ENCODE measurements at regions not wholly inside any gene's neighbourhood (a gene's known extent, or its start where the extent isn't known, plus 50 kb on each side); places are given as distances from the start of the nearest gene placed in this dataset.

GRCh38 chr2:195505701-195506100 is 151.3 kb upstream of the SLC39A10 start:
- TF ChIP-seq POLR2A (IDR thresholded peaks at IDR 0.05) (no peak), POLR2AphosphoS5 (IDR thresholded peaks at IDR 0.05) (no peak), CTCF (IDR thresholded peaks at IDR 0.05 in 8 of 11, conservative IDR thresholded peaks at IDR 0.05 in 3 of 11) (no peak)
- Histone ChIP-seq H3K36me3 (no peaks in the 10 kb centered on the region), H3K4me1 (no peaks in the 10 kb centered on the region), H3K27me3 (replicated peaks in 1 of 7) (no peaks in the 10 kb centered on the region), H3K27ac (no peak overlapping the region), H3K9me3 (peaks cover 0 to 8% (median 0%) of the 10 kb centered on the region in 8 donors), H3K4me3 (no peak overlapping the region)
- 74 to 82% (median 81%) methylated on average over 2 of the region's 2 CpGs for WGBS, 5 donors
- intact Hi-C loops (cut with DNase I; ENCODE audit: low total_unique reads), result loop anchor here (10.0 kb wide), 1 partner anchor 149 kb away; the partner anchor contains the start of gene SLC39A10
- no peak for DNase-seq

- H3K27me3 ChIP-seq (replicated peaks in 1 of 7), result no peaks in the 10 kb centered on the region
These were observed 153.8 kb upstream of the SLC39A10 start for GRCh38 chr2:195503208-195503607.

GRCh38 chr2:195501746-195502145 is 155.3 kb upstream of the SLC39A10 start:
- no peaks in the 10 kb centered on the region for H3K27me3 ChIP-seq (replicated peaks in 1 of 7)
- 92 to 96% (median 94%) methylated on average over 7 of the region's 7 CpGs for WGBS, 5 donors
- H3K27ac ChIP-seq, result no peak overlapping the region
- TF ChIP-seq POLR2AphosphoS5 (IDR thresholded peaks at IDR 0.05) (no peak), CTCF (IDR thresholded peaks at IDR 0.05 in 8 of 11, conservative IDR thresholded peaks at IDR 0.05 in 3 of 11) (no peak), POLR2A (IDR thresholded peaks at IDR 0.05) (no peak)
- intact Hi-C loops (cut with DNase I; ENCODE audit: low total_unique reads), result loop anchor here (10.0 kb wide), 1 partner anchor 153 kb away; the partner anchor contains the start of gene SLC39A10
- H3K4me1 ChIP-seq, result peaks cover 0 to 10% (median 0%) of the 10 kb centered on the region in 6 donors
- no peaks in the 10 kb centered on the region for H3K36me3 ChIP-seq
- no peaks in the 10 kb centered on the region for H3K9me3 ChIP-seq
- no peak for DNase-seq
- no peak overlapping the region for H3K4me3 ChIP-seq

More at GRCh38 chr2:195503208-195503607, 153.8 kb upstream of the SLC39A10 start:
- Histone ChIP-seq H3K36me3 (no peaks in the 10 kb centered on the region), H3K27ac (no peak overlapping the region), H3K4me3 (no peak overlapping the region), H3K9me3 (peaks cover 0 to 8% (median 0%) of the 10 kb centered on the region in 8 donors), H3K4me1 (peaks cover 0 to 4% (median 0%) of the 10 kb centered on the region in 6 donors)
- DNase-seq, result no peak
- WGBS, 5 donors, result 84 to 91% (median 86%) methylated on average over 6 of the region's 6 CpGs
- TF ChIP-seq POLR2AphosphoS5 (IDR thresholded peaks at IDR 0.05), result no peak
- TF ChIP-seq POLR2A (IDR thresholded peaks at IDR 0.05), result no peak
- TF ChIP-seq CTCF (IDR thresholded peaks at IDR 0.05 in 8 of 11, conservative IDR thresholded peaks at IDR 0.05 in 3 of 11), result no peak
- intact Hi-C loops (cut with DNase I; ENCODE audit: low total_unique reads), result loop anchor here (10.0 kb wide), 1 partner anchor 152 kb away; the partner anchor contains the start of gene SLC39A10

- H3K4me1 ChIP-seq, result peaks cover 0 to 10% (median 0%) of the 10 kb centered on the region in 6 donors
- no peaks in the 10 kb centered on the region for H3K9me3 ChIP-seq
- no peaks in the 10 kb centered on the region for H3K27me3 ChIP-seq (replicated peaks in 1 of 7)
- WGBS, 5 donors, result 66 to 86% (median 82%) methylated on average over 2 of the region's 2 CpGs
- intact Hi-C loops (cut with DNase I; ENCODE audit: low total_unique reads), result loop anchor here (10.0 kb wide), 1 partner anchor 154 kb away; the partner anchor contains the start of gene SLC39A10
- no peak for DNase-seq
- no peak overlapping the region for H3K27ac ChIP-seq
- no peaks in the 10 kb centered on the region for H3K36me3 ChIP-seq
- TF ChIP-seq CTCF (IDR thresholded peaks at IDR 0.05 in 8 of 11, conservative IDR thresholded peaks at IDR 0.05 in 3 of 11), result no peak
- no peak for TF ChIP-seq POLR2A (IDR thresholded peaks at IDR 0.05)
- no peak for TF ChIP-seq POLR2AphosphoS5 (IDR thresholded peaks at IDR 0.05)
- no peak overlapping the region for H3K4me3 ChIP-seq
These were observed 156.1 kb upstream of the SLC39A10 start for GRCh38 chr2:195500879-195501278.

All from spleen (tissue), 11 donors.